NCI-H82 treated with DMSO at 0.1 percent for 48 hours (cell line): ENCODE measurements at regions not wholly inside any gene's neighbourhood (a gene's known extent, or its start where the extent isn't known, plus 50 kb on each side); places are given as distances from the start of the nearest gene placed in this dataset.
A peak's percentile ranks its signal among the peaks of the same experiment; 100 is the strongest.

Experiments used
- DNase-seq: peaks from one replicate; lab custom pipeline; 2025; ENCODE audit not compliant: unreplicated experiment; lab: John Stamatoyannopoulos, UW

- peak; percentile 43 for DNase-seq
These were observed 200.9 kb downstream of the TM2D1 start for GRCh38 chr1:61523893-61524605.

- DNase-seq, result no peak
These were observed 201.7 kb downstream of the TM2D1 start for GRCh38 chr1:61523229-61523628.

GRCh38 chr1:61520401-61520800 lies 204.5 kb downstream of the TM2D1 start:
- DNase-seq, result no peak

DNA sequence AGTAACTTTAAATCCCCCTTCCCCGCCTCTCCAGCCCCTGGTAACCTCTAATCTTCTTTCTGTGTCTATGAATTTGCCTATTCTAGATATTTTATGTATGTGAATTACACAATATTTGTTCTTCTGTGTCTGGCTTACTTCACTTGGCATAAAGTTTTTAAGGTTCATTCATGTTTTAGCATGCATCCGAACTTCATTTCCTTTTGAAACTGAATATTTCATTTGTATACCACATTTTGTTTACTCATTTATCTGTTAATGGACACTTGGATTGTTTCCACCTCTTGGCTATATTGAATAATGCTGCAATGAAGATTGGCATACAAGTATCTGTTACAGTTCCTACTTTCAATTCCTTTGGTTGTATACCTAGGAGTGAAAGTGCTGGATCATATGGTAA lies 205.3 kb downstream of the TM2D1 start:
- no peak for DNase-seq

GRCh38 chr1:61518670-61519400 lies 206.1 kb downstream of the TM2D1 start:
- no peak for DNase-seq

GRCh38 chr1:61517345-61517744 lies 207.6 kb downstream of the TM2D1 start:
- no peak for DNase-seq

DNA sequence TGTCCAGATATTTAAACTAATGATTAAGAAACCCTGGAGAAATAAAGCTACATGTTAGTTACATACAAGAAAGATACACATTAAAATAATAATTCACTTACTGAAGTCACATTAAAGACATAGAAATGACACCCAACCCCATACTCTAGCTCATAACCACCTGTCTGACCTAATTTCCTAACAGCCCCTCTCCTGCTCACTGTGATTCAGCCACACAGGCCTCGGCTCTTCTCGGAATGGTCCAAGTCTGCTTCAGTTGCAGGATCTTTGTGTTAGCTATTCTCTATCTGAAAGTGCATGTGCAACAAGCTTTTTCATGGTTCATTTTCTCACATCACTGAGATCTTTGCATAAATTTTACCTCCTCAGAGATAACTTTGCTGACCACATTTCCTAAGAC lies 209.8 kb downstream of the TM2D1 start:
- DNase-seq, result peak; percentile 96
